ENCODE measurements at regions not wholly inside any gene's neighbourhood (a gene's known extent, or its start where the extent isn't known, plus 50 kb on each side); places are given as distances from the start of the nearest gene placed in this dataset.
A peak's percentile ranks its signal among the peaks of the same experiment; 100 is the strongest.

DNA sequence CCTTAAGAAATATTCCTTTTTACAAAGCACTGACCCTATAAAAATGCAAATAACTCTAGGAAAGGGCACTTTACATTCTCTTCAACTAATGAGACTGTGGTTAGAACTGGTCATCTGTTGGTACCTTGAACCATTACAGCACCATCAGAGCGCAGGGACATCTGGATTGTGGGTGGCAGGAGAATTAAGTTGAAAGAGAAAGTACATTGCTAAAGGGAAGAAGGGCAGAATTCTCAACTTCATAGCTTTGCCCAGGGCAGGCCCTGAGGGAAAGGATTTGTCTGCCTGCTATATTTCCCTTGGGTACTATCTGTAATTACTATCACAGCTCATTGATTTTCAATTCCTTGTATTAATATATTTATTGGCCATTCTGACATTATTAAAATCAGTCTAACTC lies 196.8 kb downstream of the KLF12 start:
- no peak for DNase-seq (ENCODE audit: low read depth in 2 of 2)

- DNase-seq (ENCODE audit: low read depth in 2 of 2): peak in 1 of 2 experiments; percentile 31
Measured at GRCh38 chr13:73935991-73936390, 198.2 kb downstream of the KLF12 start.

GRCh38 chr13:73934771-73935170 lies 199.4 kb downstream of the KLF12 start:
- no peak for DNase-seq (ENCODE audit: low read depth in 2 of 2)

DNA sequence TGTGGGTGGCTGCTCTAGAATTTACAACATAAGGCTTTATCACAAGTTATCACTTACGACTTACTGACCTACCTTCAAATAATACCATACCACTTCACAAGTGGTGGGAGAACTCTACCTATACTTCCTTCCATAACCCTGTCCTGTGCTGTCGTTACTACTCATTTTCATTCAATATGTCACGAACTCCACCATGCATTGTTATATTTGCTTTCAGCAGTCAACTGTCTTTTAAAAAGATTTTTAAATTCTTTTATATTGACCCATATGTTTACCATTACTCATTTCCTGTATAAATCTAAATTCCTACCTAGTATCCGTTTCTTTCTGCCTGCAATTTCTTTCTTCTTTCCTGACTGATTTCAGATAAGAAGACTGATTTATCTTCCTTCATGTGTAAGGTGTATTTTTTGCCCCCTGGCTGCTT lies 200.0 kb downstream of the KLF12 start:
- DNase-seq (ENCODE audit: low read depth in 2 of 2): no peak

- DNase-seq (ENCODE audit: low read depth in 2 of 2): no peak
Measured at GRCh38 chr13:73933795-73934194, 200.4 kb downstream of the KLF12 start.

- no peak for DNase-seq (ENCODE audit: low read depth in 2 of 2)
Measured at GRCh38 chr13:73932091-73932490, 202.1 kb downstream of the KLF12 start.

DNA sequence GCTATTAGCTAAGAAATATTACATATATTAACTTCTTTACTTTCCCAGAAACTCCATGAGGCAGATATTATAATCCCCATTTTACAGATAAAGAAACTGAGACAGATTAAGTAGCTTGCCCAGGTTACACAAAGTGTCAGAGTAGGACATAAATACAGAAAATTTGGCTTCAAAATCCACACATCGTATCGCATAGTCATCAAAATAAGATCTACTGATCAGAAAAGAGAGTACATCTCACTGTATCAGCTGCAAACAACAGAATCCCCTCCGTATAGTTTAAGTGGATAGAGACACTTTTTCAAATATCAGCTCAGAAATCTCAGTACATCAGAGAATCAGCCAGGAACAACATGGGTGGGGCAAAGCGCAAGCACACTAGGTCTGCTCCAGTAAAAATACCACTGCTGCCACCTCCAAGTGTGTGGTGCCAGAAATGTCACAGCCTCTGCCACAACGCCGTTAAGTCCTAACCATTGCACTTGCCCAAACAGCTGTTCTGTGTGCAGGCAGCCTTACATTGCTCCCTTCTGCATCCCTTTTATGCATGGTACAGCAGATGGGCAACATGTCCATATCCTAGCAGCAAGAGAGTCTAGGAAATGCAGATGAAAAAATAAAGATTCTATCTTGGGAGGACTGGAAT lies 204.8 kb downstream of the KLF12 start:
- no peak for DNase-seq (ENCODE audit: low read depth in 2 of 2)

DNA sequence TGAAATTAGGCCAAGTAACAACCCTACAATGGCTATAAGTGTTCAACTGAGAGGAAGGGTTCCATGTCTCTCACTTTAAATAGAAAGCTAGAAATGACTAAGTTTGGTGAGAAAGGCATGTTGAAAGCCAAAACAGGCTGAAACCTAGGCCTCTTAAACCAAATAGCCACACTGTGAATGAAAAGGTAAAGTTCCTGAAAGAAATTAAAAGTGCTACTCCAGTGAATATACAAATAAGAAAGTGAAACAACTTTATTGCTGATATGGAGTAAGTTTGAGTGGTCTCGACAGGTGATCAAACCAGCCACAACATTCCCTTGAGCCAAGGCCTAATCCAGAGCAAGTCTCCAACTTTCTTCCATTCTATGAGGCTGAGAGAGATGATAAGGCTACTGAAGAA lies 209.6 kb downstream of the KLF12 start:
- DNase-seq (ENCODE audit: low read depth in 2 of 2): no peak

- peak in 1 of 2 experiments; percentile 7 for DNase-seq (ENCODE audit: low read depth in 2 of 2)
Measured at GRCh38 chr13:73922493-73923393, 211.5 kb downstream of the KLF12 start.

GRCh38 chr13:73918691-73919090 lies 215.5 kb downstream of the KLF12 start:
- no peak for DNase-seq (ENCODE audit: low read depth in 2 of 2)

DNA sequence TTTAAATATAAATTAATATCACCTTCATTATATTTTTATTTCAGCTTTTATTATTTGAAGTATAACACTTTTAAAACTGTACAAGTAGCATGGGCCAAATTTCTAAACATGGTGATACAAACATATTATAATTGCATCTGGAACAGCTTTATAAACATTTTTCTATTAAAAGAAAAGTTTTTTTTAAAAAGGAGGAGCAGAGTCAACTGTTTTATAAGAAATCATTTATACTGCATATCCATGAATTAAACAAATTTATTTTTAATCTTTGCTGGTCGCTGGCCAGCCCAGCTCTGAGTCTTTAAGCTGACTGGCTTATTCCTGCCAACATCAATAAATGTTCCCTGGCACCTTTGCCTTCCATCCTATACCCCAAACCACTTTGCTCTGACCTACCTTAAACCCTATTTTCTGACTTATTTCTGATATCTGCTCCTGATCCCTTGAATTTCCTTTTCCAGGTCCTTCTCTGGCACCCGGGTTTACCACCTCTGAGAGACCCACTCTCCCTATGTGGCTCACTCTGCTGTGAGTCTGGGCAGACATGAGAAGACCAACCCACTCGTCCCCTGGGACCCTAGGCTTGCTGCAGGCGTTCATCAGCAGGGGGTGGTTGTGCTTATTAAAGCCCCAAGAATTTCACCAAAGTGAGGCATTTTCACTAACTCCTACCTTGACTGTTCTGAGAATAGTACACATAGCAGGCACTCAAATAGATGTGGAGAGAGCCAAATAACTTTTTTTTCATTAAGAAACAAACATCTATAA lies 220.3 kb downstream of the KLF12 start:
- peak; percentile 12 to 15 for DNase-seq (ENCODE audit: low read depth in 2 of 2)

DNA sequence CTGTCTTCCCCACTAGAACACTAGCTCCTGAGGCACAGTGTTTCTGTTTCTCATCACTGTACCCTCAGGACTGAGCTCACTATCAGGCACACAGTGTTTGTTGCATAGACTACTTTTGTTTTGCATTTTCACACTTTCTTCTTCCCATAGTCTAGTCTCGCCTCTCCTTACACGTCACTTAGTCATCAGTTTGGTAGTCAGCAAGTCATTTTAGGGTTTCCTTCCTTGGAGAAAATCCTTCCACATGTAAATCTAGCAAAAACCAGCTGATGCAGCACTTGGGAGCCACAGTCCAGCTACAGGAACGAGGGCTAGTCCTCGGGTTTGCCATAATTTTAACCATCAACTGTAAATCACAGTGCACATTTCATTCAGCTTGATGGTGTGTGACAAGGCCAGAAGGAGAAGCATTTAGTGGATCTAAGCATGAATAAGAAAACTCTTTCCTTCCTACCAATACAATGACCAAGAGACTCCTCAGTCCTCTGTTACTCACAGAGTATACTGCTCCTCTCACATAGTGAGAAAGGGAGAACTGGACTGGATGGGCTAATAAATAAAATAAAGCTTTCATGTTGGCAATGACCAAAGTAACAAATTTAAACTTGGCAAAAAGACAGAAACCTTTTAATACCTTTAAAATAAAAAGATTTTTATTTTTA lies 221.0 kb downstream of the KLF12 start:
- DNase-seq (ENCODE audit: low read depth in 2 of 2): peak; percentile 18 to 26

DNA sequence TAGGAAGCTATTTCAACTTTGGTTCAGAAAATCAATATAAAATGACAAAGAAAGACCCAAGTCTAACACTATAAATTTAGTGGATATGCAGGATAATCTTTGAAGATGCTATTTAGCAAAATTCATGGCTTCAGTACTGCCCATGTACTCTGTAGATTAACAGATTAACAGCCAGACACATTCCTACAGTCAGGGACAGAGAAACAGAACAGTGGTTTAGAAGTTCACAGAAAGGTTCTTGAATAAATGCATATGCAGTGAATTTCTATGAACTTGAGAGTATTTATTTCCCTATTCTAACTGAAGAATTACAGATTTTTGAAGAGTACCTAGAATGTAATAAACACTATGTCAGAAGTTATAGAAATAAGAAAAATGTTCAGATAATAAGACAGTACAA lies 222.8 kb downstream of the KLF12 start:
- no peak for DNase-seq (ENCODE audit: low read depth in 2 of 2)

GRCh38 chr13:73910733-73911132 lies 223.5 kb downstream of the KLF12 start:
- DNase-seq (ENCODE audit: low read depth in 2 of 2): no peak

DNA sequence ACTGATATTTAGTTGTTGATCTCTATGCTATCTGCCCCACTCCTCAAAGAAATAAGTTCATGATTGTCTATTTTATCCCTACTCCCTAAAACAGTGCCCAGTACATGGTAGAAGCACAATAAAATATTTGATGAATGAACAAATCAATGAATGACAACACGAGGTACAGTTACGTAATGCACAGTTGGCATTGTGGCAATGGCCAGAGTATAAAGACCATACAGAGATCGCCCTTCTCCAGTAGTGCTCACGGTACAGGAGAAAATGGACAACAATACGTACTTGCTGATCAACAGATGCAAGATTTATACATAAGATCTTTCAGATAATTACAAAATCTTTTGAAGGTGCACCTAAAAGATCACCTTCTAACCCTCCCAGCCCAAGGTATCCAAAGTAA lies 225.4 kb downstream of the KLF12 start:
- no peak for DNase-seq (ENCODE audit: low read depth in 2 of 2)

- no peak for DNase-seq (ENCODE audit: low read depth in 2 of 2)
Measured at GRCh38 chr13:73904625-73905024, 229.6 kb downstream of the KLF12 start.

DNA sequence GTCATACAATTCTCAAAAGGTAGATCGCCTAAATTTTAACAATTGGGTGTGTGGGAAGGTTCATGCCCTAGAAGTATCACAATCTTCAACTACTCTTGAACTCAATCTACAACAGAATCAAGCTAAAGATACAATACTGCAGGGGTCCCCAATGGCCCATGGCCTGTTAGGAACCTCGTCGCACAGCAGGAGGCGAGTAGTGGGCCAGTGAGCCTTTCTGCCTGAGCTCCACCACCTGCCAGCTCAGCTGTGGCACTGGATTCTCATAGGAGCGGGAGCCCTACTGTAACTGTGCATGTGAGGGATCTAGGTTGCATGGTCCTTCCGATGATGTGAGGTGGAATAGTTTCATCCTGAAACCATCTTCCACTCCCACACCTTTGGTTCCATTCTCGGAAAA lies 230.6 kb downstream of the KLF12 start:
- DNase-seq (ENCODE audit: low read depth in 2 of 2): no peak

GRCh38 chr13:73902847-73903246 lies 231.4 kb downstream of the KLF12 start:
- no peak for DNase-seq (ENCODE audit: low read depth in 2 of 2)

DNA sequence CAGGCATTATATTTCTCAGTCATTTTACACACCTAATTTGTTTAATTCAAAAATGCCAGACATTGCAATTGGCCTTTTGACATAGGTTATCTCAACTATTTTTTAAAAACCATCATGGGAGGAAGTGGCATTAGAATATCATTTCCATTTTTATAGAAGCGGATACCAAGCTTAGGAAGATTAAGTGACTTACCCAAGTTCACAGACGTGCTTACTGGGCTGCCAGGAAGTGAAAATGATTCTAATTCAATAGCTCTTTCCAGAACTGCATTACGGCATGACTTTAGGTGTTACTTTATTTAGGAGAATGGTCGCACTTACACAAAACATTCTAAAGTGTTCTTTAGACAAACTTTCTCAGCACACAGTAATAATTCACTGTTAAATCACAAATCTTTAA lies 231.9 kb downstream of the KLF12 start:
- DNase-seq (ENCODE audit: low read depth in 2 of 2): no peak

DNA sequence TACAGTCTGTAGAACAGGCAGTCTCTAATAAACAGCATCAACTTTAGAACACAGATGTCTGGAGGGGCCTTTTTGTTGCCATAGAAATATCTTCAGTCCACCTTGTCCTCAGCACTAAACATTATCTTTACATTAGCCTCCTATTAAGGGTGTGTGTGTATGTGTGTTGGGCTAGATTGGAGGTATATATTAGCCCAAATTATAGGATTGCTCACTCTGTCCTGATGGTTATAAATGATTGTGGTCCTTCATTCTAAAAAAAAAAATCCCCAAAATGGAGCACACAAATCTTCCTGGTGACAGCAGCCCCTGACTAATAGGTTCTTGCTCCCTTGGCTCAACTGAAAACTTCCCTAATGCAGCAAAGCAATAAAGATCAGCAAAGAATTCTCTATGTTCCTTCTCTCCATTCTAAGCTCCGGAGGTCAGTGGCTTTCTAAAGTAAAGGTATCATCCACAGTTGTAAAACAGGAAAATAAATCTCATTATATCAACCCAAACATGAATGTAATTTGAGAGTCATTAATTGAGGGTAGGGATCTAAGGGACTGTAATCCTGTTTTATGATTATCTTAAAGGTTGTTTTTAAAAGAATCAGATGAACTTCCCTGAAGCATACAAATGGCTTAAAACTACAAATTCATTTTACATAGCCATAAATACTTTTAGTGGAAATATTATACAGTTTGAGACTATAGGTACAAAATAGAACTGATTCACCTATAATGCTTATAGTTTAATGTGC lies 232.7 kb downstream of the KLF12 start:
- DNase-seq (ENCODE audit: low read depth in 2 of 2): no peak

DNA sequence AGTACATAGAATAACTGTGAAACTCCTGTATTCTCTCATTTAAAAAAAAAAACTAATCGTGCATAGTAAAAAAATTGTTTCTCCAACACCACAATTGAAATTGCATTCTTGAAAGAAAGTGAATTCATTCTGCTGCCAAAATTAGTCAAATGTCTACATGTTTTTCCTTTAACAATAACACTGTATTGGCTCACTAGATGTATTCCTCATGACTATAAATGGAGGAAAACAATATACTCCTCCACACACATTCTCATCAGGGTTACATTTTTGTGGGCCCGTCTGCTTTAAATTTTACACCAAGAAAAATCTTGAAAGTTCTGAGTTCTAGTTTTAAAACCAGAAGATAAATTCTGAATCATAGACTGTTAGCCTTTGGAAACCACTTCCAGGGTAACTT lies 233.6 kb downstream of the KLF12 start:
- no peak for DNase-seq (ENCODE audit: low read depth in 2 of 2)
